ENCODE measurements at regions not wholly inside any gene's neighbourhood (a gene's known extent, or its start where the extent isn't known, plus 50 kb on each side); places are given as distances from the start of the nearest gene placed in this dataset.
"Not testable (repeated sequence)": the region's sequence is repeated elsewhere in the genome, so short reads cannot be mapped to it uniquely, and the experiment has no call there.

DNA sequence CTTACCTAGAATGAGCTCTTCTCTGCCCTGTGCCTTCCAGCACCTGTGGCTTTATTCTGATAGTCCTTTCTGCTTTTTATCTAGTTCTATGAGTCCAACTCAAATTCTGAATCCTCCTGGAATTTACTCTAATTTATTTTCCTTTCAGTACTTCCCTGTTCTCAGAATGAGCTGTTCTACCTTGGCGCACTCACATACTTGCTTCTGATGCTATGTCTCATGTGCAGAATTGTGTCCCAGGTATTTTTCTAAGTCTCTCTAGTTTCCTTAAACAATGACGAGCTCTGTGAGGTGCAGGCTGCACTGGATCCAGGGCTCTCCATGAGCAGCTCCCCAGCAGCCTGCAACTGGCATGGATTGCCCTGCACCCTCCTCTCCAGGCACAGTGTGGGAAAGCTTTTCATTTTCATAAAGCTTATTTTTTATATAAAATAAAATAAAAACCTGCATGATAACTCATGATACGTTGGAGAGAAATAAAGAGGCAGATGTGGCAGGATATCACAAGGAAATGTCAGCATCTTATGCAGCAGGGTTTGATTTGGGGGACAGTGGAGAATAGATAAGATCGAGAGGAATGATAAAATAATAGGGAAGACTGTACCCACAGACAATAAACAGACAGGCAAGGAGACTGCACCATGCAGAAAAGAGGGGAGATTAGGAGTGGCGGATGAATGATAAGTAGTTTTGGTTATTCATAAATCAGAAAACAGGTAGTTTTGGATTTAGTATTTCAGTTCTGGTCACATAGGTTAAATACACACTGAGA, 258.2 kb upstream of the POM121L12 start:
- no peak for DNase-seq (ENCODE audit: low spot score)

DNA sequence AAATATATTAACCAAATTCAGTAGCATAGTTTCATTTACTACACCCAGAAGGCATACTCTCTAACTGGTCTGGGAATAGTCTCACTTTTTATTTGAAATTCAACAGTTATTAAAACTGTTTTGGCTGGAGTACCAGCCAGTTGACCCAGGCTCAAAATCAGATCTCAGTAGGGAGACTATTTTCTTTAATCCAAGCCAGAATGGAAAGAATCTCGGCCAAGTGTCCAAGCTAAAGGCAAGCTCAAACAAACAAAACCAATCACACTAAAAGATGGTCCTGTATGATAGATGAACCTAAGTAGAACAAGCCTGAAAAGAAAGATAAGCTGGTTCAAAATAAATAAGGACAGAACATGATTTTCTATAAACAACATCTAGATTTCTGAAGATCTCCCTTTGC, 259.6 kb upstream of the POM121L12 start:
- DNase-seq (ENCODE audit: low spot score), result no peak

DNA sequence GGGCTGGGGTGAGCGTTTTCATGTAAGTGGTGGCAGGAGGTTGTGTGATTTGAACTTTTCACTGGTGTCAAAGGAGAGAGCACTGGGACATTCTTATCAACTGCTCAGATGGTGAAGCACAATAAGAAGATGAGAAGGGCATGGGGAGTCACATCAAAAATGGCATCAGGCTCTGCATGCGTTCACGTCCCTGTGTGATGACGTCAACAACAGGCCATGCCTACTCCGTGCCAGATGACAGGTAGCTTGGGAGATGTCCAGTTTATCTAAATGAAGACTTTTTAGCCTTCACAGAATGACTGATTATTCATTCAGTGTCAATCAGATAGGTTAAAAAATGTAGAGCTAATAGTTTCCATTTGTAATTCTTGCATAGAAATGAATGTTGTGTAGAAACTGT, 264.3 kb upstream of the POM121L12 start:
- DNase-seq (ENCODE audit: low spot score), result no peak

DNA sequence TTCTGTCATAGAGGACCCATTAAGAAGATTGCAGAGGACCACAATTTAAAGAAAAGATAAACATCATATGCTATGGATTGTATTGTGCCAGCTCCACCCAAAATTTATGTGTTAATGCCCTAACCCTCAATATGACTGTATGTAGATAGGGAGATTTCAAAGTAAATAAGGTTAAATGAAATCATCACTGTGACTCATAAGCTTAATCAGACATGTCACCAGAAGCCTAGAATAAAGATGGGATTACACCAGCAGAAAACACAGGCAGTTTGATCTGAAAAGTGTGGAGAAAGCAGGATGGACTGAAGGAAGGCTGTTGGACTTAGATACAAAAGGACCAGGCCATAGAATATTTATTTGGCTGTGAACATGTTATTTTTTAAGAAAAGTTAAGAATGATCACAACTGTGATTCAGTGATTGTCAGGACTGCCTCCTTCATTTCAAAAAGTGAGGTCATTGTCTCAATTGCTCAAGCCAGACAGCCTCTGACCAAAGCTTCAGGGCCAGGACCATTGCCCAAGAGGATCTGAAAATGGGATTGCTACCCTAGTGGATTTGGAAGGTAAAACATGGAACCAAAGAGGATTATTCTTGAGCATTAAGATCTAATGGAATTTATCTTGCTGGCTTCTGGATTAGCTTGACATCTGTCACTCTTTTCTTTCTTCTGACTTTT, 270.8 kb upstream of the POM121L12 start:
- no peak for DNase-seq (ENCODE audit: low spot score)

DNA sequence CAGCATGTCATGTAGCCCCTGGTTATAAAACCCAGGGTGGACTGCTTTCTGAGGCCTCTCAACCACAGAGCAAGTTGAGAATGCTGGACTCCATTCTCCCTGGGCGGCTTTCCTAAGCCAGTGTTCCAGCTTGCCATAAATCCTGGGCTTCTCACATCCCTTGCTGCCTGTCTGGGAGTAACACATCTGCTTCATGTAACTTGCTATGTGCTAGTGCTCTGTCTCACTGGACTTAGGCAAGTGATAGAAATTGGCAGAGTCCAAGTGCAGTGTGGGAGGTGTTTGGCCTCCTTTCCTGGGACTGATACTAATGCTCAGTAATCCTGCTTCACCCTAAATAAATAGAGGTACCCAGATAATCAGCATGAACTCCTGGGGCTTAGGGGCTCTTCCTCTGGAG, 277.1 kb upstream of the POM121L12 start:
- DNase-seq (ENCODE audit: low spot score), result no peak

DNA sequence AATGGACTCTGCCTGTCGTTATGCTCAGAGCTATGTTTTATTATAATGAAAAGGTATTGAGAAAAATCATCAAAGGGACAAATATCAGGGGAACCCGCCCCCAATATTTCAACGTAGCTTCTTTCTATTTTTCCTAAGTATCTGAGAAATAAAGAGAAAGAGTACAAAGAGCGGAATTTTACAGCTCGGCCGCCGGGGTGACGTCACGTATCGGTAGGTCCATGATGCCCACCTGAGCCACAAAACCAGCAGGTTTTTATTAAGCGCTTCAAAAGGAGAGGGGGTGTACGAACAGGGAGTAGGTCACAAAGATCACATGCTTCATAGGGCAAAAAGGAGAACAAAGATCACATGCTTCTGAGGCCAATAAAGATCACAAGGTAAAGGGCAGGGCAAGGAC, 281.6 kb upstream of the POM121L12 start:
- DNase-seq (ENCODE audit: low spot score), result no peak

DNA sequence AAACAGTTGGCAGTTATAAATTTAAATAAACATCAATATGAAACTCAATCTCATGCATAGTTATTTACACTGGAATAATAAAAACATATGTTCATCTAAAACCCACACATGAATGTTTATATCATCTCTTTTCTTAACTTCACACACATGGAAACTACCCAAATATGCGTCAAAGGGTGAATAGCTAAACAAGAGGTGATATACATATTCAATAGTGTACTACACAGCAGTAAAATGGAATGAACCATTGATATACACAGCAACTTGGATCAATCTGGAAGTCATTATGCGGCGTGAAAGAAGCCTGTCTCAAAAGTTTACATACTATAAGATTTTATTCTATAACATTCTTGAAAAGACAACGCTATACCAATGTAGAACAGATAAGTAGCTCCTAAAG, 282.5 kb upstream of the POM121L12 start:
- DNase-seq (ENCODE audit: low spot score), result no peak

DNA sequence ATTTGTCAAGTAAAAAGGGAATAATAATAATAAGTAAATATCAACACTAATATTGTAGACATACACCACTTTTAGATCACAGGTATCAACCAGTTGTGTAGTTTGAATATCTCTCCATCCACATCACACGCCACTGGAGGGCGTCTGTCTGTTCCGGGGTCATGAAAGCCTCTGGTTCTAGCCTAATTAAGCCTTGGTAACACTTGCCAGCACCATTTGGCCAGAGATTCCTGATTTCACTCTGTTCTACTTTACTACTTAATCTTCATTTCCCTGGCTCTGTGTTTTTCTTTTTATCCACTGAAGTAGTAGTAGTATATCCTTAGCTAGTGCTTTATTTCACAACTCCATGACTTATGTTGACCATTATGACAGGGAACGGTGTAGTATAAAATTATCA, 285.6 kb upstream of the POM121L12 start:
- no peak for DNase-seq (ENCODE audit: low spot score)

DNA sequence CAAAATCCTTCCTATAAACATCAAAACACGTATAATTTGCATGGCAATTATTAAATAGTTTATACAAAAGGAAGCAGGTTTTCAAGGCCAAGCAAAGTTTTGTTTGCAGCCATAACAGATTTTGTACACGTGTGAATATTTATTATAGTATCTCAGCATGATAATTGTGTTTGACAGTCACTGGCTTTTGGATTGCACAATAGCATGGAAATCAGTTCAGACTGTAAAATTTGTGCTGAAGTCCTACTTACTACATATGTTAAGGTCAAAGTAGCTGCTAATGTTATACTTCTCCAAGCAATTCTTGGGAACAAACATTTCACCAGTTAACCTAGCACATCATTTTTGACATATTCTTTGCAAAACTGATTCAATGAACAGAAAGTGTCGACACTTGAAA, 287.6 kb upstream of the POM121L12 start:
- no peak for DNase-seq (ENCODE audit: low spot score)

DNA sequence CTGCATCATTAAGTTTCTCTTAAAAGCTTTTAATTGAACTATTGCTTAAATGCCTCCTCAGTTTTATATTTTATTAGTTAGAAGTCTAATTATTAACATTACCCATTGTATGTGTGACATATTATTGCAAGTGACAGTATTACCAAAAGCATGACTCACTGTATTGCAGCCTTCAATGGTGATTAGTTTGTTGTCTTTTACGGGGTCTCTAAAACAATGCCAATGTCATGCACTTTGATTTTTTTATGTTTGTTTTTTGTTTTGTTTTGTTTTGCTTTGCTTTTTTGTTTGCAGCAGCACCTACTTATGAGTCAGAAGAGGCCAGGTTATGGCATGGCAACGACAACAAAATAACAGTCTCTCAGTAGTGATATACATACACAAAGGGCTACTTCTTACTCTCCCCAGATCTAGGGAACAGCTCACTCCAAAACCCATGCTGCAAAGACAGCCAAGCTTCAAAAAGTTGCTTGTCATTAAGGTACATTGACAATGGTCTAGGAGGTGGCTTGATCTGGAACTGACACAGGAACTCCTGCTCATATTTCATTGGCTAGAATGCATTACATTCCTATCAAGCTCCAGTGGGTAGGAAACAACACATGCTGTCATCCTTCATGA, 293.7 kb upstream of the POM121L12 start:
- DNase-seq (ENCODE audit: low spot score), result no peak

DNA sequence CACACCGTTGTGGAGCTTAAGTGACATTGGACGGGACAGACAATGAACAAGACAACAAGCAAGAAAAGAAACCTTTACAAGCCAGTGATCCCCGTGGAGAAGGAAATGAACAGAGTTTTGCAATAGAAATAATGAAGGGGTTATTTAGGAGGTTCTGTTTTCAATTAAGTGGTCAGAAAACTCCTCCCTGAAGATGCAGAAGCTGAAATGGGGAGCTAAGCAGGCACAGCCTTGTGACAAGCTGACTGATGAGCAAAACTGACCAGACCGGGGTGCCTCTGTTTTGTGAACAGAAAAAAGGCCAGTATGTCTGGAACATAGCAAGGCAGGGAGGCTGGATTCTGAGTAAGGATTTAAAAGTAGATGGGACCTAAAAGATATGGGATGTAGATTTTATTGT, 299.8 kb upstream of the POM121L12 start:
- DNase-seq (ENCODE audit: low spot score), result no peak

DNA sequence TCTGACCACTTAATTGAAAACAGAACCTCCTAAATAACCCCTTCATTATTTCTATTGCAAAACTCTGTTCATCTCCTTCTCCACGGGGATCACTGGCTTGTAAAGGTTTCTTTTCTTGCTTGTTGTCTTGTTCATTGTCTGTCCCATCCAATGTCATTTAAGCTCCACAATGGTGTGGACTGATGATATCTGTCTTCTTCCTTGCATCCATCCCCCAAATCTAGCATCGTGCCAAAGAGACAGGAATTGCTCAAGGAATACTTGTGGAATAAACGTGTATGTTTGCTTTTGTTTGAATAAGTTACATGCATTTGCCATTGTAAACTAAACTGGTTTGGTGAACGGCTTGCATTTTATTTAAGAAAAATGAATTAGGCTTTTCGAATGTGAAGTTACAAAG, 306.8 kb upstream of the POM121L12 start:
- DNase-seq (ENCODE audit: low spot score), result not testable (repeated sequence)

DNA sequence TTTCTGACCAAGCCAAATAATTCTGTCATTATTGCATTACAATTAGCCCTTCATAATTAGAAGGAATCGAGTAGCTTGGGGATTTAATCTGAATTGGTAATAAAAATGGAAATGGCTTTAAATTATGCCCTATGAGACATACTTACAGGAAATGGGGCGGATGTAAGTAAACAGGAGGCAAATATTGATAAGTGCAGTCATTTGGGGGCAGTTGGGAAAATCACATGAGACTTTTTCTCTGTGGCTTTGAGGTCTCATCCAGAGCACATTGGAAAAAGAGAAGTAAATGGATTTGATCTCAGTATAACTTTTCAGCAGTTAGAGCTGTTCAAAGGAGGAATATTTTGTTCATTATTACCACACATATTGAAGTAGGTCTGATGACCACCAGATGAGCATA, 307.8 kb upstream of the POM121L12 start:
- DNase-seq (ENCODE audit: low spot score), result no peak

DNA sequence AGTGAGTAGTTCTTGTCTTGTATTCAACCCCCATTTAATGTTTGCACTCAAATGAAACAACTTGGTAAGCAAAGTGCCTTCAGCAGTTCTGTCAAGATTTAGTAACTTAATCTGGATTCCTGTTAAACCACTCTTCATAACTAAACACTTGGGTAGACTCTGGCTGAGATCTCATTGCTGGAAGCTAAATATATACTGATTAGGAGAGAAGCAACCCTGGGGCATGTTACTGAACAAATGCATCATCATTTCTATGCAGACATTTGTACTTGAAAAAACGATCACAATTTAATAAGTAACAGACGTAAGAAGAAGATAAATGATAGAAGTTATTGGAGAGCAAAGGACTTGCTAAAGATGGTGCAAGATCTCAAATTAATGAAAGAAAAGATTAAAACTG, 308.4 kb upstream of the POM121L12 start:
- DNase-seq (ENCODE audit: low spot score), result no peak

DNA sequence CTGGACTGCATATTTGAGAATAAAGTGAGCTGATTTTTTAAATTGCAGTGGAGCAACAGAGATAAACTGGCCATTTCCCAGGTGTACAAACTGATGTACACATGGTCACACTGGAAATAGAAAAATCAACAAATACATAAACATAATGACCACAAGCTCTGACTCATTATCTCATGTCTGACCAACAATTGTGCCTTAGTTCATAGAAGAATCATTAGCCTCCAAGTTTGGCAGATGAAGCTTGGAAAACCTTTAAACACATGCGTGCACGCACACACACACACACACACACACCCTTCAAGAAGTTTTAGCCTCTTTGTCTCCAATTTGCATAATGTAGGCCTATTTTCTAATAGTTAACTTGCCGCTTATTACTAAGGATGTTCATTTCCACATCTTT, 308.9 kb upstream of the POM121L12 start:
- no peak for DNase-seq (ENCODE audit: low spot score)

DNA sequence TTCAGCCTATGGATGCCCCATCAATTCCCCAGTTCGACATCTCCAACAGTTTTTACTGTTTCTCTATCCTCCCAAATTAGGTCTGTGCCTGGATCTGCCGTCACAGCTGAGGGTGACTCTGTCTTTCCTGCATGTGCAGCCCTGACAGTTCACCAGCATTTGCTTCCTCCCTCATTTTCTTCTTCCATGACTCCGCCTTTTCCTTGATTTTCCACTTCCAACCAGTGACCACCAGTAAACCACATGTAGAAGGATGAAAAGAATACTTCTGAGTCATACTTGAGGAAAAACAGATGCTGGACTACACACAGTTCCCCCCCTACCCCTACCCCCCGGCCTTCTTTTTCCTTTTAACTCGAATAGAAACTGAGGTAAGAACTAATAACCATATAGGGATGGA, 311.8 kb upstream of the POM121L12 start:
- no peak for DNase-seq (ENCODE audit: low spot score)

DNA sequence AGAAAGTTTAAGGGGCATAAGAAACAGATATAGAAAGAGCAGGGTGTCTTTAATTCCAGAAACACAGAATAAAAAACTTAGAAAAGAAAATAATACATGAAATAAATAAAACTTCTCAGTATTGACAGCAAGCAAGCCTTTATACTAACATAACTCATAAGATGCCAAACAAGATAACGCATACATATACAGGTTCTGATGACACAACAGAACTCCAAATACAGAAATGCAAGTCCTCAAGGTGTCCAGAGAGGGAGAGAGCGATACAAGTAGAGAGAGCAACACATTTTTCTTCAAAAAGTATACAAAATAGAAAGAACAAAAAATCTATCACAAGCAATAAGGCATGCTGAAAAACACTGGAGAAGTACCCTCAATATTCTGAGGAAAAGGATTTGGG, 314.6 kb upstream of the POM121L12 start:
- DNase-seq (ENCODE audit: low spot score), result no peak

DNA sequence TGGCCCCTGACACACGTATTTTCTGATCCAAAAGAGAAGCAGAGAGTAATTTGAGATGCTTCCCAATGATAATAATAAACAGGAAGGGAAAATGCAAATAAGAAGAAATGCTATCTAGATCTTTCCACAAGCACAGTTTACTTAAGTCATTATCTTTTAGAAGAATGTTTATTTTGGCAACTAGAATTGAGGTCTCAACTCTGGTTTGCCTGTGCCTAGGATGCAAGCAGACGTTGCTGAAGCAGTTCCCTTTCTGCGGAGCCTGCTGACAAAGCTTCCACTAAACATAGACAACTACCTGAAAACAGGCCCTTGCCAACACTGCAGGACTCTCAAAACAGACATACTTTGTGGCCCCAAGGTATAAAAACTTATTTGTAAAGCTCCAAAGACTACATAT, 315.8 kb upstream of the POM121L12 start:
- DNase-seq (ENCODE audit: low spot score), result no peak

DNA sequence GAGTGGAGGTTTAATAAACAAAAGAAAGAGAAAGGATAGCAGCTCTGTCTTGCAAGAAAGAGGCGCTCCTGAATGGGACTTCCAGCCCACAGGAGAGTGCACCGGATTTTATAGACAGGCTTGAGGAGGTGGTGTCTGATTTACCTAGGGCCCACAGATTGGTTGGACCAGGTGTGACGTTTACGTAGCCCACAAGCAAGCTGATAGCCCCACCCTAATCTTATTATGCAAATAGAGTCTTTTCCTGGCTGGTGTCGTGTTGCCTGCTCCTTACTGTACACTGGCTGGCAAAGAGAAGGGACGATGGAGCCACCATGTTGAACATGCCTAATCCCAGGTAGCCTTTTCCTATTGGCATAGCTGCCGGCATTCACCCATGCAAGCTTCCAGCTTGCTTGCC, 319.7 kb upstream of the POM121L12 start:
- DNase-seq (ENCODE audit: low spot score), result no peak

DNA sequence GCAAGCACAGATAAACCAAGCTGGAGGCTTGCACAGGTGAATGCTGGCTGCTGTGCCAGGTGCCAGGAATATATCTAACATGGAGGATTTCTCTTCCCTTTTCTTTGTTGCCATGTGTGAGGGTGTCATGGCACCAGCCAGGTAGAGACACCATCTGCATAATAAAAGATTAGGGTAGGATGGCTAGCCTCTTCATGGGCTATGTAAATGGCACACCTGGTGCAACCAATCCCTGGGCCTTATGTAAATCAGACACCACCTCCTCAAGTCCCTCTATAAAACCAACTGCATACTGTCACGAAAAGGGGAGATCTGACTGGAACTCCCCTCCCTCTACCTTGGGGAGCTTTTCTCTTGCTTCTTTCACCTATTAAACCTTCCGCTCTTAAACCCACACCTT, 322.5 kb upstream of the POM121L12 start:
- DNase-seq (ENCODE audit: low spot score), result no peak

DNA sequence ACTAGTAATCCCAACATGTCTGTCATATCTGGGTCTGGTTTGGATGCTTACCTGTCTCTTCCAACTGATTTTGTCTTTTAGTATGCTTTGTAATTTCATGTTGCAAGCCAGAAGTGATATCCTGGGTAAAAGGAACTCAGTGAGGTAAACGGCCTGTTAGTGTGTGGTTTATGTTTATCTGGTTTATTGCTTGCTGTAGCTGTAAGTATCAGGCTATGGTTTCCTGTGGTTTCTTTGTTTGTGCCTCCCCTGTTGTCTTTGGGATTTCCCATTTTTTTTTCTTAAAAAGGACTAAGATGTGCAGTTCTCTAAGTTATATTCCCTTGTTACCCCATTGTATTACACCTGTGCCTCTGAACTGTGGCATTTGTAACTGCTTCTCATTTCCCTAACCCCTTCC, 323.5 kb upstream of the POM121L12 start:
- DNase-seq (ENCODE audit: low spot score), result no peak

DNA sequence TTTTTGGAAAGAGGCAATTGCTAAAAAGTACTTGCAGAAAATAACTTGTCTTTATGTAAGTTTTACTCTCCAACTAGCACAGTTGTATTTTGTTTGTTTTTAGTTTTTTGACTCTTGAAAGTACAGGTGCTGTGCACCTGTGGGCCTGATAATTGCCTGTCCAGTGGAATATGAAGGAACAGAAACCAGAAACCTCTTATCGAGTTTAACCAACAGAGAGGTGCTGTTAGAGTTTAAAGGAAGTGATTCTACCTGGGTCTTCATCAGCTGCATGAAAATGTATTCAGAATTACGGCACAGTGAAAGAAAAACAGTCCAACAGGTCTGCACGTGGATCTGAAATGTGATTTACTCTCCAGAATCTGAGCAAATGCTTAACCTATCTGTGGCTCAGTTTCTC, 326.6 kb upstream of the POM121L12 start:
- no peak for DNase-seq (ENCODE audit: low spot score)

DNA sequence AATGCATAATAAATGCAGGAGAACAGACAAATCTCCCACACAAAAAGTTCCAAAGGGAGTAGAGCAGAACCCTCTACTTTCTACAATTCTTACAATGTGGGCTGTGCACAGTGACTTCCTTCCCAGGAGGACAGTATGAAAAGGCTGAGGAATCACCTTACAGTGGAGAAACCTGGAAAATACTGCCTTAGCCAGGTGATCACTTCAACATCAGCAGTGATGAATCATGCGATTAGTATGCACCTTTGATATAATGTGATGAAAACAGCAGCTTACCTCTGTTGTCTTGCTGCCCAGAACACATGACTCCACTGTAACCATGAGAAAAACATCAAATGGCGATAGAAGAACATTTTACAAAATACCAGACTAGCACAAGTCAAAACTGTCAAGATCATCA, 329.7 kb upstream of the POM121L12 start:
- no peak for DNase-seq (ENCODE audit: low spot score)

DNA sequence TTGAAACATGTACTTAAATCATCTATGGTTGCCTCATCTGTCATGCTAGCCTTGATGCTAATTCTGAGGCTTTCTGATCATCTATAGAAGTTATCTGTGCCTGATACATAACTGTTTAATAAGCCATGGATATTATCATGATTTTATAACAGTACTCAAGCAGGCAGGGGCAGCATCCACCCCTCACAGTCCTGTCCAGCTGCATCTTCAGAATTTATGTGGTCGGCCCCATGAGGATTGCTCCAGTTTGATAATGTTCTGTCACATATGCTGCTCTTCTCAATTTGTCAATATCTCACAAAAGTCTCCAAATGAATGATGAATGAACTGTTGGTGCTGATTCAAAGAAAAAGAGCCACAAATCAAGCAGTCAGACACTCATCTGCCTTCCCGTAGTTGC, 335.1 kb upstream of the POM121L12 start:
- no peak for DNase-seq (ENCODE audit: low spot score)
